Activated naive CD4-positive, alpha-beta T cell treated with anti-CD3 and anti-CD28 coated beads, Interleukin-2, amount 10 ng/mL, durations not matched to agents 7 days and 5 days (primary cell): ENCODE measurements at regions not wholly inside any gene's neighbourhood (a gene's known extent, or its start where the extent isn't known, plus 50 kb on each side); places are given as distances from the start of the nearest gene placed in this dataset.

Experiments
- CTCF ChIA-PET: fragments of 350-600 bp; sonication (Branson Sonifier 250); formaldehyde crosslinking; loops from one replicate; lab custom pipeline; 2021; ENCODE audit warnings: antibody characterized with exemption; lab: Charles Lee
- DNase-seq: peaks from one replicate; pipeline ENCODE4 v3.0.0-alpha.2; 2020
- H3K27ac Mint-ChIP-seq: one replicate; pipeline ENCODE4 v1.8.0; 2021; ENCODE audit warnings: mild to moderate bottlenecking, moderate library complexity, mixed read lengths
- H3K27me3 Mint-ChIP-seq: one replicate; pipeline ENCODE4 v1.8.0; 2021; ENCODE audit warnings: mild to moderate bottlenecking, mixed read lengths
- H3K36me3 Mint-ChIP-seq: one replicate; pipeline ENCODE4 v1.8.0; 2021; ENCODE audit warnings: mixed read lengths
- H3K4me1 Mint-ChIP-seq: one replicate; pipeline ENCODE4 v1.8.0; 2021; ENCODE audit warnings: mixed read lengths
- H3K4me3 Mint-ChIP-seq: one replicate; pipeline ENCODE4 v1.8.0; 2021; ENCODE audit warnings: mild to moderate bottlenecking, moderate library complexity, mixed read lengths
- H3K9me3 Mint-ChIP-seq: one replicate; pipeline ENCODE4 v1.8.0; 2021; ENCODE audit warnings: mixed read lengths

- no peak overlapping the region for H3K27ac Mint-ChIP-seq
- H3K4me3 Mint-ChIP-seq, result no peak overlapping the region
- H3K9me3 Mint-ChIP-seq, result no peaks in the 10 kb centered on the region
- no peaks in the 10 kb centered on the region for H3K4me1 Mint-ChIP-seq
- CTCF ChIA-PET, result no interaction called here
- no peak for DNase-seq
- no peaks in the 10 kb centered on the region for H3K27me3 Mint-ChIP-seq
- H3K36me3 Mint-ChIP-seq, result no peaks in the 10 kb centered on the region
These were observed 224.5 kb upstream of the GLI3 start for GRCh38 chr7:42461537-42461936.

GRCh38 chr7:42460933-42461332 is 223.9 kb upstream of the GLI3 start:
- no peaks in the 10 kb centered on the region for H3K27me3 Mint-ChIP-seq
- H3K36me3 Mint-ChIP-seq, result no peaks in the 10 kb centered on the region
- no peak overlapping the region for H3K4me3 Mint-ChIP-seq
- CTCF ChIA-PET, result no interaction called here
- DNase-seq, result no peak
- H3K9me3 Mint-ChIP-seq, result no peaks in the 10 kb centered on the region
- no peak overlapping the region for H3K27ac Mint-ChIP-seq
- no peaks in the 10 kb centered on the region for H3K4me1 Mint-ChIP-seq

GRCh38 chr7:42460148-42460547 is 223.1 kb upstream of the GLI3 start:
- Mint-ChIP-seq H3K4me3 (no peak overlapping the region), H3K9me3 (no peaks in the 10 kb centered on the region), H3K4me1 (no peaks in the 10 kb centered on the region), H3K27me3 (no peaks in the 10 kb centered on the region), H3K36me3 (no peaks in the 10 kb centered on the region), H3K27ac (no peak overlapping the region)
- CTCF ChIA-PET, result no interaction called here
- no peak for DNase-seq

- H3K36me3 Mint-ChIP-seq, result no peaks in the 10 kb centered on the region
- no peak overlapping the region for H3K4me3 Mint-ChIP-seq
These were observed 220.7 kb upstream of the GLI3 start for GRCh38 chr7:42457663-42458062.

GRCh38 chr7:42456756-42457276 is 219.8 kb upstream of the GLI3 start:
- no peak for DNase-seq
- H3K36me3 Mint-ChIP-seq, result no peaks in the 10 kb centered on the region
- no peaks in the 10 kb centered on the region for H3K4me1 Mint-ChIP-seq
- CTCF ChIA-PET, result no interaction called here
- H3K4me3 Mint-ChIP-seq, result no peak overlapping the region
- H3K27ac Mint-ChIP-seq, result no peak overlapping the region
- no peaks in the 10 kb centered on the region for H3K9me3 Mint-ChIP-seq
- H3K27me3 Mint-ChIP-seq, result no peaks in the 10 kb centered on the region

More at GRCh38 chr7:42457663-42458062, 220.7 kb upstream of the GLI3 start:
- Mint-ChIP-seq H3K27me3 (no peaks in the 10 kb centered on the region), H3K9me3 (no peaks in the 10 kb centered on the region), H3K27ac (no peak overlapping the region), H3K4me1 (no peaks in the 10 kb centered on the region)
- no peak for DNase-seq
- CTCF ChIA-PET, result no interaction called here

GRCh38 chr7:42456267-42456666 is 219.3 kb upstream of the GLI3 start:
- Mint-ChIP-seq H3K4me3 (no peak overlapping the region), H3K27me3 (no peaks in the 10 kb centered on the region), H3K27ac (no peak overlapping the region), H3K9me3 (no peaks in the 10 kb centered on the region), H3K4me1 (no peaks in the 10 kb centered on the region), H3K36me3 (no peaks in the 10 kb centered on the region)
- no peak for DNase-seq
- CTCF ChIA-PET, result no interaction called here

- no peak for DNase-seq
- CTCF ChIA-PET, result no interaction called here
- H3K27ac Mint-ChIP-seq, result no peak overlapping the region
These were observed 216.9 kb upstream of the GLI3 start for GRCh38 chr7:42453931-42454361.

GRCh38 chr7:42452356-42452755 is 215.3 kb upstream of the GLI3 start:
- H3K4me3 Mint-ChIP-seq, result no peak overlapping the region
- no peaks in the 10 kb centered on the region for H3K9me3 Mint-ChIP-seq
- H3K36me3 Mint-ChIP-seq, result no peaks in the 10 kb centered on the region
- H3K4me1 Mint-ChIP-seq, result no peaks in the 10 kb centered on the region
- CTCF ChIA-PET, result no interaction called here
- H3K27me3 Mint-ChIP-seq, result no peaks in the 10 kb centered on the region
- H3K27ac Mint-ChIP-seq, result no peak overlapping the region
- DNase-seq, result no peak

More at GRCh38 chr7:42453931-42454361, 216.9 kb upstream of the GLI3 start:
- Mint-ChIP-seq H3K9me3 (no peaks in the 10 kb centered on the region), H3K4me3 (no peak overlapping the region), H3K27me3 (no peaks in the 10 kb centered on the region), H3K4me1 (no peaks in the 10 kb centered on the region), H3K36me3 (no peaks in the 10 kb centered on the region)

GRCh38 chr7:42449431-42449830 is 212.4 kb upstream of the GLI3 start:
- H3K27ac Mint-ChIP-seq, result no peak overlapping the region
- H3K4me1 Mint-ChIP-seq, result no peaks in the 10 kb centered on the region
- peaks cover 10% of the 10 kb centered on the region for H3K9me3 Mint-ChIP-seq
- no peaks in the 10 kb centered on the region for H3K27me3 Mint-ChIP-seq
- no peak for DNase-seq
- CTCF ChIA-PET, result no interaction called here
- no peaks in the 10 kb centered on the region for H3K36me3 Mint-ChIP-seq
- no peak overlapping the region for H3K4me3 Mint-ChIP-seq

- no peak overlapping the region for H3K27ac Mint-ChIP-seq
- no peaks in the 10 kb centered on the region for H3K36me3 Mint-ChIP-seq
- H3K27me3 Mint-ChIP-seq, result no peaks in the 10 kb centered on the region
- no peaks in the 10 kb centered on the region for H3K4me1 Mint-ChIP-seq
- CTCF ChIA-PET, result no interaction called here
- H3K9me3 Mint-ChIP-seq, result peaks cover 10% of the 10 kb centered on the region
- H3K4me3 Mint-ChIP-seq, result no peak overlapping the region
- no peak for DNase-seq
These were observed 211.9 kb upstream of the GLI3 start for GRCh38 chr7:42448901-42449300.

- H3K27ac Mint-ChIP-seq, result no peak overlapping the region
- no peaks in the 10 kb centered on the region for H3K4me1 Mint-ChIP-seq
- H3K36me3 Mint-ChIP-seq, result no peaks in the 10 kb centered on the region
- CTCF ChIA-PET, result no interaction called here
- no peak for DNase-seq
- no peaks in the 10 kb centered on the region for H3K27me3 Mint-ChIP-seq
- peaks cover 10% of the 10 kb centered on the region for H3K9me3 Mint-ChIP-seq
- H3K4me3 Mint-ChIP-seq, result no peak overlapping the region
These were observed 208.7 kb upstream of the GLI3 start for GRCh38 chr7:42445691-42446090.

GRCh38 chr7:42440951-42441350 is 203.9 kb upstream of the GLI3 start:
- Mint-ChIP-seq H3K4me3 (no peak overlapping the region), H3K9me3 (peaks cover 6% of the 10 kb centered on the region), H3K27ac (no peak overlapping the region), H3K27me3 (no peaks in the 10 kb centered on the region), H3K4me1 (no peaks in the 10 kb centered on the region), H3K36me3 (no peaks in the 10 kb centered on the region)
- no peak for DNase-seq
- CTCF ChIA-PET, result no interaction called here

GRCh38 chr7:42432644-42433043 is 195.6 kb upstream of the GLI3 start:
- no peaks in the 10 kb centered on the region for H3K4me1 Mint-ChIP-seq
- DNase-seq, result no peak
- CTCF ChIA-PET, result no interaction called here
- H3K4me3 Mint-ChIP-seq, result no peak overlapping the region
- no peaks in the 10 kb centered on the region for H3K9me3 Mint-ChIP-seq
- no peaks in the 10 kb centered on the region for H3K27me3 Mint-ChIP-seq
- H3K27ac Mint-ChIP-seq, result no peak overlapping the region
- H3K36me3 Mint-ChIP-seq, result no peaks in the 10 kb centered on the region

- H3K4me1 Mint-ChIP-seq, result no peaks in the 10 kb centered on the region
- H3K27me3 Mint-ChIP-seq, result no peaks in the 10 kb centered on the region
- DNase-seq, result no peak
- CTCF ChIA-PET, result no interaction called here
- no peak overlapping the region for H3K27ac Mint-ChIP-seq
- no peak overlapping the region for H3K4me3 Mint-ChIP-seq
- no peaks in the 10 kb centered on the region for H3K36me3 Mint-ChIP-seq
- no peaks in the 10 kb centered on the region for H3K9me3 Mint-ChIP-seq
These were observed 194.9 kb upstream of the GLI3 start for GRCh38 chr7:42431873-42432272.

GRCh38 chr7:42429339-42429738 is 192.3 kb upstream of the GLI3 start:
- H3K9me3 Mint-ChIP-seq, result no peaks in the 10 kb centered on the region
- DNase-seq, result no peak
- H3K27ac Mint-ChIP-seq, result no peak overlapping the region
- H3K4me1 Mint-ChIP-seq, result no peaks in the 10 kb centered on the region
- CTCF ChIA-PET, result no interaction called here
- H3K27me3 Mint-ChIP-seq, result no peaks in the 10 kb centered on the region
- H3K36me3 Mint-ChIP-seq, result no peaks in the 10 kb centered on the region
- no peak overlapping the region for H3K4me3 Mint-ChIP-seq

- Mint-ChIP-seq H3K27me3 (no peaks in the 10 kb centered on the region), H3K27ac (no peak overlapping the region), H3K9me3 (no peaks in the 10 kb centered on the region), H3K4me3 (no peak overlapping the region), H3K36me3 (no peaks in the 10 kb centered on the region), H3K4me1 (no peaks in the 10 kb centered on the region)
- DNase-seq, result no peak
- CTCF ChIA-PET, result no interaction called here
These were observed 189.2 kb upstream of the GLI3 start for GRCh38 chr7:42426163-42426562.
